ENCODE measurements at regions not wholly inside any gene's neighbourhood (a gene's known extent, or its start where the extent isn't known, plus 50 kb on each side); places are given as distances from the start of the nearest gene placed in this dataset.

DNA sequence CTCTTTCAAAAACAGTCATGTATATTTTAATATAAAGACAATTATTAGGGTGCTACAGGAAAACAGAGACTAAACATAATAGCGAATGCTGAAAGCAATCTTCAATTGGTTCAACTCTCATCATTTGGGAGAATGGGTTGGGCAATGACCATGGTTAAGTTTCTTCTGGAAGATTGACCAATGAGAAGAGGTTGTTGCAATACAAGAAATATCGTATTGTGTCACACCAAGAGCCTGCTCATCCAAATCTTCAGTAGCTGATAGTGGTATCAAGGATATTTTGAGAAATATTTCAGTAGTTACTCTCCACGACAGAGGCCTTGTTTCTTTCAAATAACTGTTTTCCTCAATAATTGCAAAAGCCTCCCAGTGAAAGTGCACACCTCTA lies 83.0 kb upstream of the FNDC3A start:
- DNase-seq: no peak

DNA sequence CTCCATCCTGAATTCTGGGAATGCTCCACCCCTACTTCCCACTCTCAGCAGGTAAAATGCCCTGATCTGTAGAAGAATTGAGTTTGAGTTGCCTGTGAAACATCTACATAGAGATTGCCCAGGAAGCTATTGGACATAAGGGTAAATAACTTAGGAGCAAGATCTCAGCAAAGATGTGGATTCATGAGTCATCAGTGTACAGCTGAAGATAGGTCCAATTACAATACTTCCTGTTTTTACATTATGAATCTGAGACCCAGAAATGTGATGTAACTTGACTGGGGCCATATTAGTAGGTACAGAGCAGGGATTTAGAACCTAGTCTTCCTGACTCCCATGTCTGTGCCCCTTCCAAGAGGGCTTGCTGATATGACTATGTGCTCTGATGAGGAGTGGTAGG lies 79.4 kb upstream of the FNDC3A start:
- no peak for DNase-seq

DNA sequence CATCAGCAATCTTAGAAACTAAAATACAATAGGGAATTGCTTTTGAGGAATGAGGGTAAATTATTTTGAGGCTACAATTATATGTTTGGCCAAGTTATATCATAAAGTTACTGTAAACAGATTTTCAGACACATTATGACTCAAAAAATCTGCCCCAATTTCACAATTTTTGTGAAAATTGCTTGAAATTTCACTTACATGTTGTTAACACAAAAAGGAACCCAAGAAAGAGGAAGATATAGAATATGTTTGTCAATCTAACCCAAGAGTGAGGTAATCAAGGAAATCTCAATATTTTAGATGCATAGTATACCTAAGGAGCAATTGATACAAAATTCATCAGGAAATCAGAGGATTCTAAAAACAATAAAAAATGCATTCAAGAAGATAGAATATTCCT lies 73.9 kb upstream of the FNDC3A start:
- no peak for DNase-seq

DNA sequence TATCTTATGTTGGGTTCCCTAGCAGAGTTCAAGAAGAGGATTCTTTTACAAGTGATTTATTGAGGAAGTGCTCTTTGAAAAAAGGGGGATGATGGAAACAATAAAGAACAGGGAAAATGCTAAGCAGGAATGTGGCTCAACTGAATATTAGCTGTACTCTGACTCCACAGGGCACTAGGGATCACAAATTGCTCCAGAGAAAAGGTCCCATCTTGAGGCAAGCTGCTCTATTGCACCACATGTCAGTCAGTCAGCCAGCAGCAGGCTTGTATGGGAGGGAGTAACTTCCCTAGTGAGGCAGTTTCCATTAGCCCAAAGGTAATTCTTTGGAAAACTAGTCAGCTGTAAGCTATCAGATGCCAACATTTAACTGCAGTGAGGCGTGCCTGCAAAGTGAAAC lies 73.3 kb upstream of the FNDC3A start:
- DNase-seq: no peak

DNA sequence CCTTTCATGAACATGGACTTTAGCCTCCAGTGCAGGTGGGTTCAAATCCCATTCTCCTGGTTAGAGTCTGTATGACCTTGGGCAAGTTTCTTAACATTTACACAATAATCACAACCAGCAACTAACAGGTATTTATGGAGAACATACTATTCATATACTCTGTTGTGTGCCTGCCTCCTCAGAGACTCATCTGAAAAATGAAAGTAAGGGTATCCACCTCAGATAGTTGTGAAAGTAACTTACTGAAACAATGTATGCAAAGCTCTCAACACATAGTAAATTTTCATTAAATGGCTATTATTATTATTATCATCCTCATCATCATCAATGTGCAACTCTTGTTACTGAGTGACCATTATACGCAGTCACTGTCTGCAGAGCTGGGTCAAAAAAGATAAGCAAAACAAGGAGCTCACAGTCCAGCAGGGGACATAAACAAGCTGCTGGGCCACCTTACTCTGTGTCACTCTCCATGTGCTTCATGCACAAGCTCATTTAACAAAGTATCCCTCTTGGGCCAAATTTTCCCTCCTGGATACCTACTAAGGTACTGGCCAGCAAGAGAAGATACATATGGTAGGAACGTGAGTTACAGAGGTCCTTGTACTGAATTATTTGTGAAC lies 70.9 kb upstream of the FNDC3A start:
- no peak for DNase-seq

DNA sequence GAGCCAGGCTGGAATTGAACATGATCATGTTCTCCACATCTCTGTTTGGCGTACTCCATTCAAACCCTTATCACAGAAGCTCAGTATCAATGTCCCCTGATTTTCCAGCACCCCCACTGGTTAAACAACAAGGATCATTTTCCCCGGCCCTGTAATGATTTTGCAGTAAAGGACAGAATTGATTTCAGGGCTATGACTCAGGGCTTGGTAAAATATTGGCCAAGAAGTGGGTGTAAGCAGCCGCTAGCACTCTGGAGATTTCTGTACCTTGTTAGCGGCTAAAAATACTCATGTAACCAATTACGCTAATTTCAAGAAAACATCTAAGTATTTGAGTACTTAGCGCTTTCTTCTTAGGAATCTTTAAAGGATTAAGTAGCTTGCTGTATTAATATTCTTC lies 69.5 kb upstream of the FNDC3A start:
- DNase-seq: no peak

DNA sequence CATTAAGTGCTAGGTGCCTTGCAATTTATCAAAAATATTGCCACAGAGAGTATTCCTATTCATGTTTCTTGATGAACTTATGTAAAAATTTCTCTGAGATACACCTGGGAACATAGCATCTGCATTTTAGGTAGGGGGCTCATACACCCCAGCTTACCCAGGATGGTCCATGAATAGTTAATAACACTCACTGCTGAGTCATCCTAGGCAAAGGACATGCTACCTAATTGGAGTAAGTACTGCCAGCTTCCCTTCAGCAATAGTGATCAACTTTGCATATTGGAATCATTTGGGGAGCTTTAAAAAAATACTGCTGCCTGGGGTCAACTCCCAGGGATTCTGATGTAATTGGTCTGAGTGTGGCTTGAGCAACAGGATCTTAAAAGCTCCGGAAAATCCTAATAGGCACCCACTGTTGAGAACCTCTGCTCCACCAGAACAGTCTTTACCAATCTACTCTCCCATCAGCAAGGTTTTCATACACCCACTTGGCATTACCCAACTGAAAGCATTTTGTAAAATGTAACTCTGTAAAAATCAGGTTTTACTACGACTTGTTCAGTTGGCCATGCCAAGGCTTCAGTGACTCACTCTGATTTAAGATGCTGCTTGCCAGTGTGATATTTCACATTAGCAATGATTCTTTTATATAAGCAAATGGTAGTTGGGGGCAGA lies 67.2 kb upstream of the FNDC3A start:
- no peak for DNase-seq

DNA sequence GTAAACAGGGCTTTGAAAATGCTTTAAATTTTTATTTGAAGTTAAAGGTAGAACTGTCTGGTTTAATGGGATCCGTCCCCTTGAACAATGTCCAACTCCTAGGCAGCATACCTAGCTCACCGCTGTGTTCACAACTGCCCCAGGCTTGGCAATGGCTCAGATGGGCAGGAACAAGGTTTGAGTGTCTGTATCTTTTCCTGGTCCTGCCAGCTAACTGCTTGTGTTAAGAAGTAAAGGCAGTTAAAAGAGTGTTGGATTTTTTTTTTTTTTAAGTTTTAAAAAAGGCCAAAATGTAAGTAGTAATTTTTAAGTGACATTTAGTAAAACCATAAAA lies 66.7 kb upstream of the FNDC3A start:
- no peak for DNase-seq

DNA sequence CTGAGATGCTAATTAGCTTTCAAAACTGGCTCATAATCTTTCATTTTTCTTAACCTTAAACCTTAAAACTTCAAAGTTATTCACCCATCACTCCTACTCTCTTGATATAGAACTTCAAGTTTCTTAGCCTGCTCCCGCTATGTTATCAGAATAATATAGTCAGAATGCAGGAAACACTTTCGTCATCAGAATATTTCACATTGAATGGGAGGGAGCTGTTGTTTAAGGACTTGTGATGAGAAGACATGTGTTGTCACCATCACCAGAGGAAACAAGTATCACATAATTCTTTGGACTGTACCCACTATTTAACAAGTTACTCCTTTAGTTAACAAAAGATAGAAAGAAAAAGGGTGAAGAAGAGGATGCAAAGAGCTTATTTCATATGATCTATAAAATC lies 65.0 kb upstream of the FNDC3A start:
- no peak for DNase-seq

DNA sequence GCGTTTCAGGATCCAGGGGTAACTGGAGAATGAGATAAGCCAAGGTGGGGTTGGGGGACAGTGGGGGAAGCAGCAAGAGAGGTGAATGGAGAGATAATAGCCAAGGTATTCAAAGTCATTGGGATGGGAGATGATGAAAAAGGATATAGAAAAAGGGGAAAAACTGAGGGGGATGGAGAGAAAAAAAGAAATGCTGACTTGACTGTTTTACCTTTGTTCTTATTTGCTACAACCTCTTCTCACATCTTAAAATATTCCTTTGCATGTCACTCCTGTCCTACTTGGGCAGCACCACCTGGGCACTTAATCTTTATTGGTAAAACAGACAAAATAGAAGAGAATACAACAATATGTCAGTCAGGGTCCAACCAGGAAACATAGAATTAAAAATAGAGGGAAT lies 56.0 kb upstream of the FNDC3A start:
- DNase-seq: no peak

DNA sequence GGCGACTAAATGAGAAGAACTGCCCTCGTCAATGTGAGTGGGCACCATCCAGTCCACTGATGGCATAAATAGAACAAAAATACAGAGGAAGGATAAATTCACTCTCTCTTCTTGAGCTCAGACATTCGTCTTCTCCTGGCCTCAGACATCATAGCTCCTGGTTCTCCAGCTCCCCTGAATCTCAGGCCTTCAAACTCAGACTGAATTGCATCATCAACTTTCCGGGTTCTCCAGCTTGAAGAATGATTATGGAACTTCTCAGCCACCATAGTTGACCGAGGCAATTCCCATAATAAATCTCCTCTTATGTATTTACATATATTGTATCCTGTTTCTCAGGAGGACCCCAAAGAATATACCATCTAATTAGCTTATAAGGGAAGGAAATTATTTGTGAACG lies 55.0 kb upstream of the FNDC3A start:
- no peak for DNase-seq

DNA sequence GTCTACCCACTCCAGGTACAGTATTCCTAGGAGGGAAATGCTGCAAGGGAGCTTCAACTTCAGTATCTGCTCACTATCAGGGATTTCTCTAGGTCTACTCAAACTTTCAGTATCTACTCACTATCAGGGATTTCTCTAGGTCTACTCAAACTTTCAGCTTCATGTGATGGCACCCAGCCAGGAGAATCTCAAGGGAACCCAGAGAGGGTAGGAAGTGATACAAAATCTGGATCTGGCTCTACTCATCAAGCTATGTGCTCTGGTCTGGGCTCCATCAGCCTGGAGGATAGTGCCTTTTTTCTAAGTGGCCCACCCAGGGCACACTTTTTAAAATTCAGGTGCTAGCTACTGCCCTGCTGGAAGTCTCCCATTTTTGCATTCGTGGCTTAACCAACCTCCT lies 52.3 kb upstream of the FNDC3A start:
- no peak for DNase-seq

DNA sequence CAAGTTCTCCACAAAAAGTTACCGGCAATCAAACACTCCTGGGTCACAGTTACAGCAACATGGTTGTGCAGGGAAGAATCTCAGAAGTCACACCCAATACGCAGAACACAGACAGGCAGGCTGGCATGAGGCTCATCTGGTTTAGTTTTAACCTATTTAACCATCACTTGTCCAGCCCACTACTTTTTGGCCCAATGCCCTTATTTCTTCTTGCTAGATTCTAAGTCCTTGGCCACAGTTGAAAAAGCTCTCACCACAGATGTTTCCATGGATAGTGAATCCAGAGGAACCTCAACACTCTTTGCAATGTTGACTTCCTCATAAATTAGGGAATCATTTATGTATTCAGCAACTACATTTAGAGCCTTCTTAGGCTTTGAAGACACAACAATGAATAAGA lies 50.7 kb upstream of the FNDC3A start:
- no peak for DNase-seq

Measured in effector CD4-positive, alpha-beta T cell (primary cell).